Activated T-helper 1 cell treated with Interleukin-2 at 50 U/mL for 16 hours (primary cell): ENCODE measurements at regions not wholly inside any gene's neighbourhood (a gene's known extent, or its start where the extent isn't known, plus 50 kb on each side); places are given as distances from the start of the nearest gene placed in this dataset.

Source experiments
- DNase-seq: peaks from one replicate; pipeline ENCODE4 v3.0.0-alpha.2; 2020; ENCODE audit warnings: low read depth

GRCh38 chr14:98889836-98890185 lies 382.2 kb downstream of the BCL11B start:
- DNase-seq: no peak

DNA sequence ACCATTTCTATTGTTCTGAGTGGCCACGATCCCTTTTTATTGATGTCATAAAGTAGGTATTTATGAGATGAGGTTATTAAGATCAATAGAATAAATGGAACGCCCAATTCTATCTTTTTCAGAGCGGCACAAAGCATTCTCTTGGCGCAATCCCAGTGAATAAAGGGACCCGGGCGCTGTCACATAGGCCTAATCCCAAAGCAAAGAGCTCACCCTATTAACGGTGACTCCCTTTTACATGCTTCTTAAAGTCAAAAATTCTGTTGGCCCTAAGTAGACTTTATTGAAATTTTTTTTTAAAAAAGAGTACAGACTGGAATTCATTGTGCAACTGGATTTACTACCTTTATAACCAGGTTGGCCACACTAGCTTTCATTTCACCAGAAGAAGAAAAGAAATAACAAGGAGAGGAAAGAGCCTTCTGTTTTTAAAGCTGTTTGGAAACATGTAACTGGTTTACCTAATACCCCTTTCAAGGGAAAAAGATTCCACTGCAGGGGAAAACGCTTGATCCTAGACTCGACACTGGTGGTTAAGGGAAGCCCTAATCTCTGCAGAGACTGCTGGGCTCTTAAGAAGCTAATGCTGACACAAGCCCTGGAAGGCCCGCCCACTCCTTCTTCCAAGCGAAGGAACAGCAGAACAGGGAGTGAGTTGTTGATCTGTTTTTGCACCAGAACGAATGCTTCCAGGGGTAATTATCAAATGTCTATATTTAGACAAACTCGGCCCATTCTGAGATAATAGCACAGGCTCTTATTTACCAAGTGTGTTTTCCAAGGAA lies 381.2 kb downstream of the BCL11B start:
- DNase-seq: no peak

- DNase-seq: no peak
These were observed 378.3 kb downstream of the BCL11B start for GRCh38 chr14:98893675-98894074.

DNA sequence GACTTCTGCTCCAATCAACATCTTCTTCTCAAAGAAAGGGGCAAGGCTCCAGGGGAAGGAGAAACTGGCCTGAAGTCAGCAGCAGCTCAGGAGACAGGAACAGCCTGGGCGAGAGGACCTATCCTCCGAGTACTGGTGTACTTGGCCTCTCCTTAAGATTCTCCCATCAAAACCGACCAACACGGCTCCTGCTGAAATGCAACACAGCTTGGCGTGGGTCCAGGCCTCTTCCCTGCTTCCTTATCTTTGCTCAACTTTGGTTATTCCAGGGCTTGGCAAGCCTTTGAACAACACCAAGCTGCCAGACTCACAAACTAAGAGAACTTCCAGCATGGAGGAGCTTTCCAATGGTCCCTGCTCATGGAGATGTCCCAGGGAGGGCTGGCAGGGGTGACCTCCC lies 377.4 kb downstream of the BCL11B start:
- DNase-seq: no peak

DNA sequence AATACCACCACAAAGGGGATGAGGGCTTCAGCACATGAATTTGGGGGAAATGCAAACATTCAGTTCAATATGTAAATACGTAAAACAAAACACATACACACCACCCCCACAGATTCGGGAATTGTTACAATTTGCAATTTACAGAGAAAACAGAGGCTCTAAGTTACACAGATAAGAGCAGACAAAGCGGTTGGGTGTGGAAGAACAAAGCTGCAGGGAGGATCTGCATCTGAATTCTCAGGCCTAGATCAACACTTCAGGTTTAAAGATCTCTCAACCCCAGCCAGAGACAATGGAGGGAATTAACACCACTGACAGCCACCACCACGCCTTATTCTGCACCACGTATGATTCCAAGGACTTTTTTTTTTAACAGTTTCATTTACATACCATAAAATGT lies 375.5 kb downstream of the BCL11B start:
- no peak for DNase-seq

DNA sequence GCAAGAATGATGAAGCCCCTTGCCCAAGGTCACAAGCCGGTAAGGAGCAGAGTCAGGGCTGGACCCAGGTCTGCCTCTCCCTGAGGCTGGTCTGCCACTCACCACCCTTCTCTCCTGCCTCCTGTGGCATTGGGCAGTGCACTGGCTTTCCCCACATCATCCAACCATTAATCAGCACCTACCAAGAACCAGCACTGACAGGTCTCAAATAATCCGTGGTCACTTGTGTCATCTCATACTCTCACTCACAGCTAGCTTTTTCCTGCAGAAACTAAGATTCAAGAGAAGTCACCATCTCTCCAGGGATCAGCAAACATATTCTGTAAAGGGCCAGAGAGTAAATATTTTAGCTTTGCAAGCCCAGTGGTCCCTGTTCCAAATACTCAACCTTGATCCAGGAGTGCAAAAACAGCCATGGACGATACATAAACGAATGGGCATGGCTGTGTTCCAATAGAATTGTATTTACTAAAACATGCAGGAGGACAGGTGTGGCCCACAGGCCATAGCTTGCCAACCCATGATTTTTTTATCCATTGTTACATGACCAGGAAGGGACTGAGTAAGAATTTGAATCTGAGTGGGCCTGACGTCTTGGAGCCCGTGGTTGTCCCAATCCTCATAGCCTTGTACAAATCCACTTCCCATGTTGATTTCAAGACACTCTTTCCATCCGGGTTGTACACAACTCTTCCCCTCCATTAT lies 374.2 kb downstream of the BCL11B start:
- DNase-seq: no peak

GRCh38 chr14:98899441-98899840 lies 372.6 kb downstream of the BCL11B start:
- no peak for DNase-seq

DNA sequence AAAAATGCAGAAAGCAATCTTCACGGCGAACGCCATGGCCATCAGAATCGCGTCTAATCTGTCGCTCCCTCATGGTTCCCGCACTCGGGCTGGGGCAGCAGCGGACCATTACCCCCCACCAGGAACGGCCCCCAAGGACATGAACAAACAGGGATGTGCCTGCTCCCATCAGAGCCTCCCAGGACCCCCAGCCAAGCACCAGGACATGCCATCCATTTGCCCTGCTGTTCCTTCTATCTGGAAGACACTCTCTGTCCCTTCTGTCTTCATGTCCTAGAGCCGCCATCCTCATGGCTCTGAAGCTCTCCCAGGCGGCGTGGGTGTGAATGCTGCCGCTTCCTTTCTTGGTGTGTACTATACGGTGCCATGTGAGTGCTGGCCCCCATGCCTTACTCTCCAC lies 371.8 kb downstream of the BCL11B start:
- no peak for DNase-seq

DNA sequence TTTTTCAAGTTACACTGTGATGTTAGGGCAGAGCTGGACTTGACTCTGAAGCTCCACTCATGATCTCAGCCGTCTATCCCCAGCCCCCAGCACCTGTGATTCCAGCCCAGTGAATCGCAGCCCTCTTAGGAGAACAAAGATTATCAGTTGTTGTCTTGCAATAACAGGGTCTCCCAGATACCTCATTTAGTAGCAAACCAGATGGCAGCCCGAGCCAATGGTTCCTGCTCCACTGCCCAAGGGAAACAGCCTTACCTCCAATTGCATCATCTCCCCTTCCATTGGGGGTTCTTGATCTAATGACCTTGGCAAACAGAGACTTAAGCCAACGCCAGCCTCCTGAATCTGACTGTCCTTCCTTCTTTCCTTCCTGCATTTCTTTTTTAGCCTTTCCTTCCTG lies 371.2 kb downstream of the BCL11B start:
- no peak for DNase-seq

DNA sequence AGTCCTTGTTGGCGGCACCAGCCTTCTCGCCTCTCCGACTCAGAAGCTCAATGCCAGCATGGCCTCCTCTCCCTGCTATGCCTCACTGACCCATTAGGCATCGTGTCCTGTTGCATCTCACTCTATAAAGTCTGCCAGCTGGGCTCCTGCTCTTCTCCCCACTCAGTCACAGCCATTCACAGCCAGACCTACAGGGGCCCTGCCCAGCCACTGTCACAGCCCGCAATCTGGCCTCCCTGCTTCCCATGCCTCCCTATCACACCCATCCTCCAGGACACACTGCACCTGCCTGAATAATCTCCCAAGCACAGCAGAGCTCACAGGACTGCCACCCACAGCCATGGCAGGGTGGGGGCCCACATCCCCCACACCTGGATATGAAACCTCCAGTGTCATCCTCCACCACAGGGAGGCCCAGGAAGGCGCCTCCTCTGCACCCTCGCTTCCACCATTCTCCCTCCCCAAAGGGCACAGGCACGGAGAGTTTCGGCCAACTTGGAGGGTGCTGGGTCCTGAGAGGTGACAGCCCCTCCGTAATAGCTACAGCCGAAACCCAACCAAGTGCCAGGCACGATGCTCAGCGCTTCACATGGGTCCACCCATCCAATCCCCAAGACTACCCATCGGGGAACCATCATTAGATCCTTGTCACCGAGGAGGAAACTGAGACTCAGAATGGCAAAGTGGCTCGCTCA lies 370.3 kb downstream of the BCL11B start:
- no peak for DNase-seq

DNA sequence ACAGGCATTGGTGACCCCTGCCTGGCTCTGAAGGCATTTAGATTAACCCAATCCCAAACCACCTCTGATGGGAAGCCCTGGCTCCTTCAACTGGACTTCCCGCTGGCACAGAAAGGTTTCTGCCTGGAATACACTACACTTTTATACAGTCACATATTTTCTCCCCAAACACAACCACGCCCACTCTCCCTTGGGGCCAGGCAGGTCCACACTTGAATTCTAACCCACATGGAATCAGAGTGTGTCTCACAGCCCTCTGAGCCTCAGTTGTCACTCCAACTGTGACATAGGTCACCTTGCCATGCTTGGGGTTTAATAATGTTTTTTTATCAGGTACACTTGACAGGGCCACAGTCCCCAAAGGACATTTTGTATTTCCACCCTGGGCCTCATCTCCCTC lies 368.6 kb downstream of the BCL11B start:
- no peak for DNase-seq

- DNase-seq: no peak
These were observed 367.3 kb downstream of the BCL11B start for GRCh38 chr14:98904677-98905076.

DNA sequence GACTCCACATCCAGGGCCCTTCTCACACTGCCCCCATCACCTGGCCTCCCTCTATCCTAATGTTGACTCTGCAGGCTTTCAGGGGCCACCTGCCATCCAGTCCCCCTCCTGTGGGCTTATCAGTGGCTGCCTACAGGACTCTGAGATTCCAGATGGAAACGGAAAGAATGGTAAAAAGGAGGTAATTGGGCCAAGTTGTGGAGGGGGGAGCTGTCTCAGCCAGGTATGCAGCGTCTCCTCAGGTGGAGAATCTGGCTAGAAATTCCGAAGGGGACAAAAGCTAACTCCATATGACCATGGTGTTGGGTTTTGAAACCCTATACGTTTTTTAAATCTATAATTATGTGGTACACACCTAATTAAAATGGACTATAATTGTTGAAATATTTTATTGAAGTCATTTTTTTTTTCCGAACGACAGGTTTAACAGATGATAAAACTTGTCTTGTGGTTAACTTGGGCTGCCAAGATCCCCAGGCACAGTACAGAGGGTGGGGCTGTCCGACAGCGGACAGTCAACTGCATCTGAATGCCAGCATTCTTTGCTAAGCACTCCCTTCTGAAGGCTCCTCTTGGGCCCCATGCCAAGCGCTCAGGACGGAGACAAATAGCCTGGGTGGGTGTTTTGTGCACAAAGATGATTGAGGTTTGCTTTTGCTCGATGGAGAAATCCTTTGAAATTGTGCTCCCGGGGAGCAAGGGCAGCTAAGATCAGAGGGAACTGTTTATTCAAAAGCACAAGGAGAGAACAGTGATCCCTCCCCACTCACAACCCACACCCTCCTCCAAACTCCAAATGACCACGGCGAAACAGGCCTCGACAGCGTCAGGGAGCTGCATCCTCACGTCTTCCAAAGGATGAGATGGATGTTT lies 365.6 kb downstream of the BCL11B start:
- no peak for DNase-seq

- no peak for DNase-seq
These were observed 364.7 kb downstream of the BCL11B start for GRCh38 chr14:98907271-98907670.

DNA sequence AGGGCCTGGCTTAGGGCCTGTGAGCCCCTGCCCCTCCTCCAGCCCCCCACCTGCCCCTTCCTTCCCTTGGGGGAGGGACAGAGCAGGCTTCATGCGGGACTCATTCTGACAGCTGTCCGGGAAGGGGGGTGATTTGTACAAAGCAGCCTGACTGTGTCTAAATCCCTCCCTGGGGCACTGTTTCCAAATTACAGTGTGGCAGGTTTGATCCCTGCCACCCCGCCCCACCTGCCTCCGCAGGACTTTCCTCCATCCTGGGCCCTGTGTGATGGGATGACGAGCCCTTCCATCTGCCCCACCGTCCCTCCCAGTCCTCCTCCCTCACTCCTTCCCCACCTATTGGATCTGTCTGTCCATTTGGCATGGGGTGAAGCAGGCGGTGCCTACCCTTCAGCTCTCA lies 363.9 kb downstream of the BCL11B start:
- DNase-seq: no peak

DNA sequence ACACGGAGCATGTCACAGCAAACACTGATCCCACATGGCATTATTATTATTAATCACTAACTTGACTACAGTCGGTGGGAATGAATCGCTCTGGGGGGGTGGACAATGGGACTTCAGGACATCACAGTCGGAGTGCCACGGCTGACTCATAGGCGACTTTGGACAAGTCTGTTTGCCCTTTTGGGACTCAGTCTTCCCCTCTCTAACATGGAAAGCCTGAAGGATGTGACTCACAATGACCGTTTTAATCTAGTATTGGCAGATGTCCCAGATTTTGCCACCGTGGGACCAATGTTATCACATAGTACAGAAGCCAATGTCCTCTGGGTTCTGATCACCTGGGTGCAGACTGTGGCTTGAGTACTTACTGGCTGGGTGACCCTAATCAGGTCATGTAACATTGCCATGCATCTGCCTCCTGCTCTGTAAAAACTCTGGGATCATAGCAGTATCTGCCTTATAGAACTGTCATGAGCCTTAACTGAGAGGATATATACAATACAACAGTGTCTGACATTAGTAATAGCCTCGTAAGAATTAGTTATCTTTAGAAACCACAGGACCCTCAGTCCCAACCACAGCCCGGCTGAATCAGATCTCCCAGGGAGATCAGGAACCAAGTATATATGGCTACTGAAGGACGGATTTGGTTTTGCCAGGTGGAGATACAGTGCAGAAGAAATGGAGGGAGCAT lies 362.6 kb downstream of the BCL11B start:
- DNase-seq: no peak

DNA sequence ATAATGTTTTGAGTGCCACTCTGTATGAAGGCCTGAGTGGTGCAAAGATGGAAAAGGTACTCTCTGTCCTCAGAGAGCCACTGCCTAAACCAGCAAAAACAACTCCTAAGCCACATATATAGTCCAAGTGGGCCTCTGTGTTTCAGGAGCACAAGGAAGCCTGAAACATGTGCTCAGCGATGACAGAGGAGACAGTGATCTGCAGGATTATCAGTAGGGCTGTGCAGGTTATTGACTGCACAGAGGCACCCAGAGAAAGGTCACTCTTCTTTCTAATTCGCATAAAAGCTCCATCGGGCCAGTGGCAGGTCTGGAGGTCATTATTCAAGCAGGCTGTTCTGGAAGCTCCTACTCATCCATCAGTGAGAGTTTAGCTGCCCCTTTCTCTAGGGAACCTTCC lies 361.9 kb downstream of the BCL11B start:
- no peak for DNase-seq

GRCh38 chr14:98912655-98913054 lies 359.3 kb downstream of the BCL11B start:
- DNase-seq: no peak

DNA sequence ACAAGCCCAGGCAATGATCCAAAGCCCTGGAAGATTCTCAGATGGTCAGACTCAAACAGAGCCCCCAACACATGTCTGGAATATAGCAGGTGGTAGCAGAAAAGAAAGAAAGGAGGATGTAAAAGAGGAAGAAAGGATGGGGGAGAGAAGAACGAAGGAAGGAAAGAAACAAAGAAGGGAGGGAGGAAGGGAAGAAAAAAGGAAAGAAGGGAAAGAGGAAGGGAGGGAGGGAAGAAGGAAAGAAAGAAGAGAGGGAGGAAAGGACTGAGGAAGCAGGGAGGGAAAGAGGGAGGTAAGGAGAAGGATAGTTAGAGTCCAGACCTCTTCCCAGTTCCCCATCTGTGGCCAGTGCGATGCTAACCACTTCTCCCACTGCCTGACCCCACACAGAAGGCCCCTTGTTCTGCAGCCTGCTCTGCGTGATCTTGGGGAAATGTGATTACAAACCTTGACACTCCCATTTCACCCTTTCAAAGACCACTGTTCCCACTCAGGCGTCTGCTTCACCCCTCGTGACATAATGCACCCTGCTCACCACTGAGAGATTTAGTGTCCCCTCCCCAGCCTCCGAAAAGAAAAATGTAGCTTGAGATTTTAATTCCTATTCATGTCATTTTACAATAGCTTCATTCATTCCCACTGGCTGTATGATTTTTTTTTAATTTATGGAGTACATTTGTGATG lies 357.9 kb downstream of the BCL11B start:
- DNase-seq: no peak

DNA sequence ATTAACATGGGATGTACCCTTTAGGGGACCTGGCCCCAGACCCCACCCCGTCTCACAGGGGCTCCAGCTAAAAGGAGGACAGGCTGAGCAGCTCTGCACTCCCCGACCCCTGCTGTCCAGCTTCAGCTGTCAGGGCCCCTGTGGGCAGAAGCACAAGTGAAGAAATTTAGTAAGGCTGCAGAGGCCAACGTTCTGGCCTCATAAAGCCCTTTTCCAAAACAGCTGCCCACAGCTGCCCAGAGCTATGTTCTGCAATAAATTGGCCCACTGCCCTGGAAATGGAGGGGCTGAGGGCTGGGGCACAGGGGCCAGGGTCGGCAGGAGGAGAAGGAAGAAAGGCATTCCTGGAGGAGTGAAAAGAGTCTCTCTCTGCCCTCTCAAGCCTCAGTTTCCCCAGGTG lies 357.1 kb downstream of the BCL11B start:
- DNase-seq: no peak

DNA sequence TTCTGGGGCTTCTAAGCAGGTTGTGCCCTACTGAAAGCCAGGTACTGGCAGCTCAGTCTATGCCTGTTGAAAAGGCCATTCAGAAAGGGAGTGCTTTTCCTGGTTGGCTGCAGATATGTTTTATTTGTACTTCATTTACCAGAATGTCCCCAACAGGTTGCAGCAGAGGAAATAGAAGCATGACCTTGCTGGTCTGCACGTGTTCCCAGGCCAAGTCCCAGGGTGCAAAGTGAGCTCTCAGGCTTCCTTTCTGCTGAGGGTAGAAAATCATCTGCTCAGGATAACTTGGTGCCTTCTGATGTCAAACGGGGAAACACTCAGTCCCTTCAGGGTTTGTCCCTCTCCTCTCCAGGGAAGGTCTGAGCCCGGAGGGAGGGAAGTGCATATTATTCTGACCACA lies 356.4 kb downstream of the BCL11B start:
- no peak for DNase-seq
